ENCODE measurements at regions not wholly inside any gene's neighbourhood (a gene's known extent, or its start where the extent isn't known, plus 50 kb on each side); places are given as distances from the start of the nearest gene placed in this dataset.
"Not testable (repeated sequence)": the region's sequence is repeated elsewhere in the genome, so short reads cannot be mapped to it uniquely, and the experiment has no call there.

GRCh38 chr10:2782950-2783349 lies 284.4 kb upstream of the PFKP start:
- H3K4me1 ChIP-seq, result no peaks in the 10 kb centered on the region
- peaks cover 17% of the 10 kb centered on the region for H3K27me3 ChIP-seq
- no peak for ATAC-seq
- H3K36me3 ChIP-seq, result no peaks in the 10 kb centered on the region
- no peak overlapping the region for H3K27ac ChIP-seq
- 49 to 56% methylated on average over 8 to 9 of the region's 9 CpGs for WGBS, 2 donors (ENCODE audit: low coverage in 1 of 2)
- H3K9me3 ChIP-seq, result peaks cover 0 to 8% (median 0%) of the 10 kb centered on the region in 3 donors
- TF ChIP-seq POLR2AphosphoS5 (IDR thresholded peaks at IDR 0.05), result no peak
- no peak for TF ChIP-seq POLR2A (IDR thresholded peaks at IDR 0.05)
- H3K4me3 ChIP-seq, result no peak overlapping the region

GRCh38 chr10:2782265-2782664 lies 285.1 kb upstream of the PFKP start:
- Histone ChIP-seq H3K36me3 (no peaks in the 10 kb centered on the region), H3K9me3 (peaks cover 0 to 8% (median 0%) of the 10 kb centered on the region in 3 donors), H3K27ac (no peak overlapping the region), H3K4me3 (no peak overlapping the region), H3K27me3 (peaks cover 17% of the 10 kb centered on the region), H3K4me1 (no peaks in the 10 kb centered on the region)
- TF ChIP-seq POLR2AphosphoS5 (IDR thresholded peaks at IDR 0.05) (no peak), POLR2A (IDR thresholded peaks at IDR 0.05) (no peak), CTCF (IDR thresholded peaks at IDR 0.05) (no peak), EP300 (IDR thresholded peaks at IDR 0.05) (no peak)
- WGBS, 2 donors (ENCODE audit: low coverage in 1 of 2), result 70 to 75% methylated on average over 2 to 3 of the region's 3 CpGs
- ATAC-seq, result no peak

GRCh38 chr10:2777666-2778355 lies 289.5 kb upstream of the PFKP start:
- 36 to 52% methylated on average over 5 of the region's 5 CpGs for WGBS, 2 donors (ENCODE audit: low coverage in 1 of 2)
- Histone ChIP-seq H3K4me1 (no peaks in the 10 kb centered on the region), H3K27me3 (peaks cover 20% of the 10 kb centered on the region), H3K27ac (no peak overlapping the region), H3K4me3 (no peak overlapping the region), H3K36me3 (no peaks in the 10 kb centered on the region), H3K9me3 (peaks cover 0 to 8% (median 0%) of the 10 kb centered on the region in 3 donors)
- TF ChIP-seq CTCF (IDR thresholded peaks at IDR 0.05), result no peak
- TF ChIP-seq EP300 (IDR thresholded peaks at IDR 0.05), result no peak
- no peak for TF ChIP-seq POLR2AphosphoS5 (IDR thresholded peaks at IDR 0.05)
- no peak for TF ChIP-seq POLR2A (IDR thresholded peaks at IDR 0.05)
- ATAC-seq, result no peak

- H3K27me3 ChIP-seq, result peaks cover 21% of the 10 kb centered on the region
- no peak overlapping the region for H3K4me3 ChIP-seq
- 75 to 85% methylated on average over 9 to 26 of the region's 41 CpGs for WGBS, 2 donors (ENCODE audit: low coverage in 1 of 2)
- H3K4me1 ChIP-seq, result no peaks in the 10 kb centered on the region
- no peak for TF ChIP-seq POLR2A (IDR thresholded peaks at IDR 0.05)
- no peak for TF ChIP-seq POLR2AphosphoS5 (IDR thresholded peaks at IDR 0.05)
- no peak for TF ChIP-seq CTCF (IDR thresholded peaks at IDR 0.05)
- no peak for TF ChIP-seq EP300 (IDR thresholded peaks at IDR 0.05)
- ATAC-seq, result no peak
- H3K36me3 ChIP-seq, result no peaks in the 10 kb centered on the region
- no peaks in the 10 kb centered on the region for H3K9me3 ChIP-seq
- H3K27ac ChIP-seq, result no peak overlapping the region
These were observed 294.3 kb upstream of the PFKP start for GRCh38 chr10:2772816-2773631.

- TF ChIP-seq POLR2A (IDR thresholded peaks at IDR 0.05) (no peak), EP300 (IDR thresholded peaks at IDR 0.05) (no peak), CTCF (IDR thresholded peaks at IDR 0.05) (no peak), POLR2AphosphoS5 (IDR thresholded peaks at IDR 0.05) (no peak)
- Histone ChIP-seq H3K36me3 (no peaks in the 10 kb centered on the region), H3K9me3 (no peaks in the 10 kb centered on the region), H3K4me1 (no peaks in the 10 kb centered on the region), H3K27ac (no peak overlapping the region), H3K27me3 (peaks cover 21% of the 10 kb centered on the region), H3K4me3 (no peak overlapping the region)
- ATAC-seq, result no peak
- WGBS, 2 donors (ENCODE audit: low coverage in 1 of 2), result 79 to 85% methylated on average over 3 to 5 of the region's 5 CpGs
These were observed 295.2 kb upstream of the PFKP start for GRCh38 chr10:2772135-2772534.

GRCh38 chr10:2767293-2767692 lies 300.1 kb upstream of the PFKP start:
- peaks cover 39% of the 10 kb centered on the region for H3K27me3 ChIP-seq
- ATAC-seq, H3K4me3 ChIP-seq, H3K9me3 ChIP-seq, H3K36me3 ChIP-seq, H3K27ac ChIP-seq, H3K4me1 ChIP-seq: not testable (repeated sequence)
- WGBS, 2 donors (ENCODE audit: low coverage in 1 of 2), result 54 to 66% methylated on average over 3 to 5 of the region's 5 CpGs
